ENCODE measurements at regions not wholly inside any gene's neighbourhood (a gene's known extent, or its start where the extent isn't known, plus 50 kb on each side); places are given as distances from the start of the nearest gene placed in this dataset.

GRCh38 chr4:3704669-3705068 is 61.5 kb upstream of the ADRA2C start:
- no peak overlapping the region for H3K4me3 Mint-ChIP-seq (ENCODE audit: unreplicated experiment)
- H3K27me3 Mint-ChIP-seq (ENCODE audit: unreplicated experiment), result peaks cover 12% of the 10 kb centered on the region
- no peak for DNase-seq (ENCODE audit: low spot score)

GRCh38 chr4:3703677-3704521 is 62.3 kb upstream of the ADRA2C start:
- Mint-ChIP-seq H3K27ac (ENCODE audit: unreplicated experiment) (no peak overlapping the region), H3K36me3 (ENCODE audit: low read depth, unreplicated experiment) (no peaks in the 10 kb centered on the region), H3K4me1 (ENCODE audit: unreplicated experiment) (peaks cover 4% of the 10 kb centered on the region), H3K27me3 (ENCODE audit: unreplicated experiment) (peaks cover 9% of the 10 kb centered on the region), H3K9me3 (ENCODE audit: unreplicated experiment) (no peaks in the 10 kb centered on the region), H3K4me3 (ENCODE audit: unreplicated experiment) (no peak overlapping the region)
- DNase-seq (ENCODE audit: low spot score), result no peak
- TF ChIP-seq CTCF (IDR thresholded peaks at IDR 0.05; ENCODE audit: unreplicated experiment), result no peak

More at GRCh38 chr4:3704669-3705068, 61.5 kb upstream of the ADRA2C start:
- H3K27ac Mint-ChIP-seq (ENCODE audit: unreplicated experiment), result no peak overlapping the region
- no peak for TF ChIP-seq CTCF (IDR thresholded peaks at IDR 0.05; ENCODE audit: unreplicated experiment)
- no peaks in the 10 kb centered on the region for H3K36me3 Mint-ChIP-seq (ENCODE audit: low read depth, unreplicated experiment)
- peaks cover 4% of the 10 kb centered on the region for H3K4me1 Mint-ChIP-seq (ENCODE audit: unreplicated experiment)
- H3K9me3 Mint-ChIP-seq (ENCODE audit: unreplicated experiment), result no peaks in the 10 kb centered on the region

GRCh38 chr4:3703343-3703676 is 62.9 kb upstream of the ADRA2C start:
- Mint-ChIP-seq H3K4me3 (ENCODE audit: unreplicated experiment) (no peak overlapping the region), H3K4me1 (ENCODE audit: unreplicated experiment) (peaks cover 4% of the 10 kb centered on the region), H3K36me3 (ENCODE audit: low read depth, unreplicated experiment) (no peaks in the 10 kb centered on the region), H3K9me3 (ENCODE audit: unreplicated experiment) (no peaks in the 10 kb centered on the region), H3K27me3 (ENCODE audit: unreplicated experiment) (peaks cover 9% of the 10 kb centered on the region), H3K27ac (ENCODE audit: unreplicated experiment) (no peak overlapping the region)
- DNase-seq (ENCODE audit: low spot score), result no peak
- no peak for TF ChIP-seq CTCF (IDR thresholded peaks at IDR 0.05; ENCODE audit: unreplicated experiment)

GRCh38 chr4:3702561-3703221 is 63.5 kb upstream of the ADRA2C start:
- Mint-ChIP-seq H3K27me3 (ENCODE audit: unreplicated experiment) (peaks cover 9% of the 10 kb centered on the region), H3K4me1 (ENCODE audit: unreplicated experiment) (peaks cover 4% of the 10 kb centered on the region), H3K9me3 (ENCODE audit: unreplicated experiment) (no peaks in the 10 kb centered on the region), H3K27ac (ENCODE audit: unreplicated experiment) (no peak overlapping the region), H3K4me3 (ENCODE audit: unreplicated experiment) (no peak overlapping the region), H3K36me3 (ENCODE audit: low read depth, unreplicated experiment) (no peaks in the 10 kb centered on the region)
- no peak for DNase-seq (ENCODE audit: low spot score)
- no peak for TF ChIP-seq CTCF (IDR thresholded peaks at IDR 0.05; ENCODE audit: unreplicated experiment)

Data from endothelial cell (in vitro differentiated cells).